ENCODE measurements at regions not wholly inside any gene's neighbourhood (a gene's known extent, or its start where the extent isn't known, plus 50 kb on each side); places are given as distances from the start of the nearest gene placed in this dataset.

- H3K9me3 ChIP-seq (ENCODE audit: control insufficient read depth, insufficient read depth, low read length), result no peaks in the 10 kb centered on the region
- H3K36me3 ChIP-seq (ENCODE audit: control insufficient read depth, insufficient read depth, low read length), result no peaks in the 10 kb centered on the region
- no peaks in the 10 kb centered on the region for H3K4me1 ChIP-seq (ENCODE audit: control insufficient read depth, insufficient read depth, low read length)
- H3K27me3 ChIP-seq (ENCODE audit: control insufficient read depth, insufficient read depth, low read length), result no peaks in the 10 kb centered on the region
- H3K4me3 ChIP-seq (ENCODE audit: low read length), result no peak overlapping the region
- H3K27ac ChIP-seq (ENCODE audit: low read length), result no peak overlapping the region
- DNase-seq (ENCODE audit: low read depth, low spot score), result no peak
- no CpG with 5 or more reads among the region's 6 CpGs for WGBS (ENCODE audit: insufficient coverage, insufficient read length)
These were observed 269.8 kb downstream of the SKAP2 start for GRCh38 chr7:26594553-26594952.

- DNase-seq (ENCODE audit: low read depth, low spot score), result no peak
- Histone ChIP-seq H3K4me3 (ENCODE audit: low read length) (no peak overlapping the region), H3K36me3 (ENCODE audit: control insufficient read depth, insufficient read depth, low read length) (no peaks in the 10 kb centered on the region), H3K27ac (ENCODE audit: low read length) (no peak overlapping the region), H3K27me3 (ENCODE audit: control insufficient read depth, insufficient read depth, low read length) (no peaks in the 10 kb centered on the region), H3K9me3 (ENCODE audit: control insufficient read depth, insufficient read depth, low read length) (no peaks in the 10 kb centered on the region), H3K4me1 (ENCODE audit: control insufficient read depth, insufficient read depth, low read length) (no peaks in the 10 kb centered on the region)
- WGBS (ENCODE audit: insufficient coverage, insufficient read length), result no CpG with 5 or more reads among the region's 2 CpGs
These were observed 265.5 kb downstream of the SKAP2 start for GRCh38 chr7:26598867-26599266.

GRCh38 chr7:26599982-26600381 is 264.4 kb downstream of the SKAP2 start:
- no peaks in the 10 kb centered on the region for H3K4me1 ChIP-seq (ENCODE audit: control insufficient read depth, insufficient read depth, low read length)
- no peak for DNase-seq (ENCODE audit: low read depth, low spot score)
- no peak overlapping the region for H3K27ac ChIP-seq (ENCODE audit: low read length)
- no peaks in the 10 kb centered on the region for H3K36me3 ChIP-seq (ENCODE audit: control insufficient read depth, insufficient read depth, low read length)
- H3K27me3 ChIP-seq (ENCODE audit: control insufficient read depth, insufficient read depth, low read length), result no peaks in the 10 kb centered on the region
- no peaks in the 10 kb centered on the region for H3K9me3 ChIP-seq (ENCODE audit: control insufficient read depth, insufficient read depth, low read length)
- no CpG with 5 or more reads among the region's 7 CpGs for WGBS (ENCODE audit: insufficient coverage, insufficient read length)
- no peak overlapping the region for H3K4me3 ChIP-seq (ENCODE audit: low read length)

DNA sequence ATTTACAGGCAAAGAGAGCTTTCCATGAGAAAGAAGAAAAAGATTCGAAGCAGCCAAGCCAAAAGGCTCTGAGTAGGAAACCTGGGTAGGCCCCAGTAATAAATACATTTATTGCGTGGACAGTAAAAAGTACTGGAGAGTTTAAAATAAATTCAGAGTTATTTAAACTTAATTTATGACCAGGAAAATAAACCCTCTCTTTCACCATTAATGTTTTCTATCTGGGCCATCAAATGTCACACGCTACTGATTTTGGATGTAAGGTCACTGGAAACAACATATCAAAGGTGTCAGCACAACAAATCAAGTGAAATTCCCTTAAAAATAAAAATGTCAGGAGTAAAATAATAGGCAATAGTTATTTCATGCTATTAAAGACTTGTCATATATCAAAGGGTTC is 264.0 kb downstream of the SKAP2 start:
- no peak for DNase-seq (ENCODE audit: low read depth, low spot score)
- H3K4me3 ChIP-seq (ENCODE audit: low read length), result no peak overlapping the region
- WGBS (ENCODE audit: insufficient coverage, insufficient read length), result no CpG with 5 or more reads among the region's 3 CpGs
- H3K9me3 ChIP-seq (ENCODE audit: control insufficient read depth, insufficient read depth, low read length), result no peaks in the 10 kb centered on the region
- no peaks in the 10 kb centered on the region for H3K4me1 ChIP-seq (ENCODE audit: control insufficient read depth, insufficient read depth, low read length)
- no peak overlapping the region for H3K27ac ChIP-seq (ENCODE audit: low read length)
- no peaks in the 10 kb centered on the region for H3K36me3 ChIP-seq (ENCODE audit: control insufficient read depth, insufficient read depth, low read length)
- no peaks in the 10 kb centered on the region for H3K27me3 ChIP-seq (ENCODE audit: control insufficient read depth, insufficient read depth, low read length)

DNA sequence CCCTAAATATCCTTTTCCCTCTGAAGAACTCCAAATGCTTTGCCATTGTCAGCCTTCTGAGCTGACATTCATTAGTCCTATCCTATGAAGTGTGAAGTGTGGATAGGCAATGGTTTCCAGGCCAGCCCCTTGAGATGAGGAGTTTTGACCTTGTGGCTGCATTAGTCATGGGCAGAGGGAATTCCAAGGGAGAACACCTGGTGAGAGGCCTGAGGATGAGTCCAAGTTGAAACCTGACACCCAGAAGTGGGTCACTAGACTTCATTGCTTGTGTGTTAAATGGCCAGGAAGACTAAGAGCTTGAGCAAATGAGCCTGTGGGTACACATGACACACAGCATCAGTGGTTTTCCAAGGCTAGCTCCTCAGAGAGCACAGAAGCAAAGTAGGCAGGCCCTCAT is 260.8 kb downstream of the SKAP2 start:
- Histone ChIP-seq H3K27ac (ENCODE audit: low read length) (no peak overlapping the region), H3K4me3 (ENCODE audit: low read length) (no peak overlapping the region), H3K27me3 (ENCODE audit: control insufficient read depth, insufficient read depth, low read length) (no peaks in the 10 kb centered on the region), H3K4me1 (ENCODE audit: control insufficient read depth, insufficient read depth, low read length) (no peaks in the 10 kb centered on the region), H3K36me3 (ENCODE audit: control insufficient read depth, insufficient read depth, low read length) (no peaks in the 10 kb centered on the region), H3K9me3 (ENCODE audit: control insufficient read depth, insufficient read depth, low read length) (no peaks in the 10 kb centered on the region)
- peak; percentile 29 for DNase-seq (ENCODE audit: low read depth, low spot score)

DNA sequence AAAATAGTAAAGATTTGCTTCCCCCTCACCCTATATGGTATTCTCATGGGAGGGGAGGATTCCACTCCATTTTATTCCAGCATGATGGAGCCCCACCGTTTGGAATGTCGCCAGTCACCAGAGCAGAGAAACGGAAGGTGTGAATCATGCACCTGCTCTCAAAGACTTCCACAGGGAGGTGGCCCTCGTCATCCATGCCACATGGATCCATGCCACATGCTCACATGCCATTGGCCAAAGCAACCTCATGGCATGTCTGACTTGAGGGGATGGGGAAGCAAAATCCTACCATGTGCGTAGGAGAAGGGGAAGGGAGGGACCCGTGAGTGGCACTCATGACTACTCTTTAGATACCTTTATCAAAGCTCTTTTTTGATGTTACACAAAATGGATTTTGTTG is 256.0 kb downstream of the SKAP2 start:
- Histone ChIP-seq H3K27me3 (ENCODE audit: control insufficient read depth, insufficient read depth, low read length) (no peaks in the 10 kb centered on the region), H3K27ac (ENCODE audit: low read length) (no peak overlapping the region), H3K4me3 (ENCODE audit: low read length) (no peak overlapping the region), H3K36me3 (ENCODE audit: control insufficient read depth, insufficient read depth, low read length) (no peaks in the 10 kb centered on the region), H3K4me1 (ENCODE audit: control insufficient read depth, insufficient read depth, low read length) (no peaks in the 10 kb centered on the region), H3K9me3 (ENCODE audit: control insufficient read depth, insufficient read depth, low read length) (no peaks in the 10 kb centered on the region)
- WGBS (ENCODE audit: insufficient coverage, insufficient read length), result no CpG with 5 or more reads among the region's 6 CpGs
- DNase-seq (ENCODE audit: low read depth, low spot score), result no peak

GRCh38 chr7:26609082-26609481 is 255.3 kb downstream of the SKAP2 start:
- Histone ChIP-seq H3K36me3 (ENCODE audit: control insufficient read depth, insufficient read depth, low read length) (no peaks in the 10 kb centered on the region), H3K27ac (ENCODE audit: low read length) (no peak overlapping the region), H3K27me3 (ENCODE audit: control insufficient read depth, insufficient read depth, low read length) (no peaks in the 10 kb centered on the region), H3K9me3 (ENCODE audit: control insufficient read depth, insufficient read depth, low read length) (no peaks in the 10 kb centered on the region), H3K4me1 (ENCODE audit: control insufficient read depth, insufficient read depth, low read length) (no peaks in the 10 kb centered on the region), H3K4me3 (ENCODE audit: low read length) (no peak overlapping the region)
- WGBS (ENCODE audit: insufficient coverage, insufficient read length), result no CpG with 5 or more reads among the region's 2 CpGs
- no peak for DNase-seq (ENCODE audit: low read depth, low spot score)

GRCh38 chr7:26609532-26609931 is 254.9 kb downstream of the SKAP2 start:
- no peak overlapping the region for H3K4me3 ChIP-seq (ENCODE audit: low read length)
- H3K9me3 ChIP-seq (ENCODE audit: control insufficient read depth, insufficient read depth, low read length), result no peaks in the 10 kb centered on the region
- no peaks in the 10 kb centered on the region for H3K36me3 ChIP-seq (ENCODE audit: control insufficient read depth, insufficient read depth, low read length)
- no CpG with 5 or more reads among the region's 6 CpGs for WGBS (ENCODE audit: insufficient coverage, insufficient read length)
- no peak overlapping the region for H3K27ac ChIP-seq (ENCODE audit: low read length)
- H3K4me1 ChIP-seq (ENCODE audit: control insufficient read depth, insufficient read depth, low read length), result no peaks in the 10 kb centered on the region
- no peaks in the 10 kb centered on the region for H3K27me3 ChIP-seq (ENCODE audit: control insufficient read depth, insufficient read depth, low read length)
- DNase-seq (ENCODE audit: low read depth, low spot score), result no peak

- no peaks in the 10 kb centered on the region for H3K9me3 ChIP-seq (ENCODE audit: control insufficient read depth, insufficient read depth, low read length)
- no peaks in the 10 kb centered on the region for H3K4me1 ChIP-seq (ENCODE audit: control insufficient read depth, insufficient read depth, low read length)
- no peak overlapping the region for H3K27ac ChIP-seq (ENCODE audit: low read length)
- DNase-seq (ENCODE audit: low read depth, low spot score), result no peak
- WGBS (ENCODE audit: insufficient coverage, insufficient read length), result no CpG with 5 or more reads among the region's 11 CpGs
- no peaks in the 10 kb centered on the region for H3K27me3 ChIP-seq (ENCODE audit: control insufficient read depth, insufficient read depth, low read length)
- H3K4me3 ChIP-seq (ENCODE audit: low read length), result no peak overlapping the region
- H3K36me3 ChIP-seq (ENCODE audit: control insufficient read depth, insufficient read depth, low read length), result no peaks in the 10 kb centered on the region
These were observed 251.6 kb downstream of the SKAP2 start for GRCh38 chr7:26612742-26613141.

DNA sequence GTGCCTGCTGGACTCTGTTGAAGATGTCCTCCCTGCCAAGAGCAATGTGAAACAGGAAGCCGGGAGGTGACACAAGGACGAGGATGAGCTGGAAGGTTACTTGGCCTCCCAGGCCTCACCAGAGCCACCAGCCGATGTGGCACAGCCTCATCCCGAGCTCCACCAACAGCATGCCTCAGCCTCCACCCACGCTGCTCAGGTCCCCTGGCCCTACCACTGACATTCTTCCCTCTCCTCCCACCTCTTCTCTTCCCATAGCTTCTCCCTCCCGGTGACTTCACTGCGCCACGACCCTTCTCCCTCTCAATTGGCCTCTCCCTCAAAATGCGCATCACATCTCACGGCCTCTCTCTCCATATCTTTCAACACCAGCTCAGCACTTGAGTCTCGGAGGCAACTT is 249.9 kb downstream of the SKAP2 start:
- H3K4me3 ChIP-seq (ENCODE audit: low read length), result no peak overlapping the region
- no peak overlapping the region for H3K27ac ChIP-seq (ENCODE audit: low read length)
- WGBS (ENCODE audit: insufficient coverage, insufficient read length), result no CpG with 5 or more reads among the region's 11 CpGs
- H3K36me3 ChIP-seq (ENCODE audit: control insufficient read depth, insufficient read depth, low read length), result no peaks in the 10 kb centered on the region
- no peaks in the 10 kb centered on the region; the same call in 1 of the 2 replicates for H3K27me3 ChIP-seq (ENCODE audit: control insufficient read depth, insufficient read depth, low read length)
- H3K4me1 ChIP-seq (ENCODE audit: control insufficient read depth, insufficient read depth, low read length), result no peaks in the 10 kb centered on the region
- DNase-seq (ENCODE audit: low read depth, low spot score), result no peak
- no peaks in the 10 kb centered on the region for H3K9me3 ChIP-seq (ENCODE audit: control insufficient read depth, insufficient read depth, low read length)

DNA sequence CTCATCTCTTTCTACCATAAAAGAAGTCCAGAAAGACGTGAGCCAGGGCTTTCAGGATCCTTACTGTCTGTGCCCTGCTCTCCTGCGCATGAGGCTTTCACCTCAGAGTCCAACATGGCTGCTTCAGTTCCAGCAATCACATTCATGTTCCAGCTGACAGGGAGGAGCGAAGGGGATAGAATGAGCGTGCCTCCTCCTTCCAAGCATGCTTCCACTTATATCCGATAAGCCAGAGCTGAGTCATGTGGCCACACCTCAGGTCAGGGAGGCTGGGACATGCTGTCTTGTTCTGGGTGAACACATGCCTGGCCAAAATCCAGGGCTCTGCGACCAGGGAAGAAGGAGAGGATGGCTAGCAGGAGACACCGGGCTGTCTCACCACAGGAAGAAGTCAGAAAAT is 248.2 kb downstream of the SKAP2 start:
- Histone ChIP-seq H3K27me3 (ENCODE audit: control insufficient read depth, insufficient read depth, low read length) (no peaks in the 10 kb centered on the region; the same call in 1 of the 2 replicates), H3K4me3 (ENCODE audit: low read length) (no peak overlapping the region), H3K9me3 (ENCODE audit: control insufficient read depth, insufficient read depth, low read length) (no peaks in the 10 kb centered on the region), H3K4me1 (ENCODE audit: control insufficient read depth, insufficient read depth, low read length) (no peaks in the 10 kb centered on the region), H3K36me3 (ENCODE audit: control insufficient read depth, insufficient read depth, low read length) (no peaks in the 10 kb centered on the region), H3K27ac (ENCODE audit: low read length) (no peak overlapping the region)
- no peak for DNase-seq (ENCODE audit: low read depth, low spot score)
- no CpG with 5 or more reads among the region's 7 CpGs for WGBS (ENCODE audit: insufficient coverage, insufficient read length)
